Transverse colon (tissue), 4 donors: ENCODE measurements at regions not wholly inside any gene's neighbourhood (a gene's known extent, or its start where the extent isn't known, plus 50 kb on each side); places are given as distances from the start of the nearest gene placed in this dataset.

Experiments used
- DNase-seq: peaks from one replicate; pipeline ENCODE4 v3.0.0-alpha.2; 2019
- H3K27ac ChIP-seq, 4 donors: fragments of 200-600 bp; sonication (generic); 2 replicates each; pipeline ENCODE4 v1.5.1; 2016 to 2018; ENCODE audit warnings: inconsistent platforms in 4 of 4
- H3K27me3 ChIP-seq: fragments of 200-600 bp; sonication (generic); 2 replicates; pipeline ENCODE4 v1.5.1; 2017; ENCODE audit warnings: inconsistent platforms
- H3K36me3 ChIP-seq, 4 donors: fragments of 200-600 bp; sonication (generic); 2 replicates each; pipeline ENCODE4 v1.5.1; 2017 to 2019; ENCODE audit warnings: inconsistent platforms in 4 of 4
- H3K4me1 ChIP-seq, 4 donors: fragments of 200-600 bp; sonication (generic); 2 replicates each; pipeline ENCODE4 v1.5.1; 2017 to 2020; ENCODE audit warnings: inconsistent platforms in 4 of 4
- H3K4me3 ChIP-seq, 4 donors: fragments of 200-600 bp; sonication (generic); 1 replicate in 1 of 4; 2 replicates in 3 of 4; pipeline versions ENCODE4 v1.5.1 to v1.6.1; 2017 to 2019; ENCODE audit warnings: inconsistent platforms in 4 of 4
- H3K9me3 ChIP-seq, 2 donors: fragments of 200-600 bp; sonication (generic); 2 replicates each; pipeline ENCODE4 v1.5.1; 2017 to 2019; ENCODE audit warnings: inconsistent platforms in 2 of 2
- CTCF ChIP-seq, 5 experiments: fragments of 200-600 bp in 3 of 5; fragments of 450-650 bp in 2 of 5; sonication (generic) in 3 of 5; IDR thresholded peaks; 1 replicate in 2 of 5; 2 replicates in 3 of 5; pipeline ENCODE4 v1.5.1; 2016 to 2017; ENCODE audit warnings: antibody characterized with exemption in 5 of 5, inconsistent platforms in 3 of 5, mild to moderate bottlenecking in 2 of 5, moderate library complexity in 1 of 5
- EP300 ChIP-seq: sonication (generic); formaldehyde crosslinking; IDR thresholded peaks from one replicate; pipeline ENCODE4 v1.6.1; 2017; ENCODE audit warnings: antibody characterized with exemption, low read depth
- POLR2A ChIP-seq: fragments of 450-650 bp; IDR thresholded peaks from one replicate; pipeline ENCODE4 v1.6.1; 2016; ENCODE audit warnings: antibody characterized with exemption, mild to moderate bottlenecking, moderate library complexity
- POLR2AphosphoS5 ChIP-seq, 3 donors: sonication (generic); formaldehyde crosslinking; IDR thresholded peaks; one replicate each; pipeline ENCODE4 v1.6.1; 2016; ENCODE audit warnings: antibody characterized with exemption in 3 of 3
- WGBS, 2 donors: methylation state at CpG; one replicate each; pipeline ENCODE4 v1.1.5; 2018; ENCODE audit warnings: low coverage in 1 of 2; 5-methylcytosine and 5-hydroxymethylcytosine counted together
- in situ Hi-C, 4 donors: fragments of 200-750 bp; cut with MboI; loops; one replicate each; pipeline versions ENCODE4 v1.15.0 to v1.15.1; 2017; ENCODE audit warnings: low sequenced_read_pairs in 3 of 4, low pct_ligation_motif_present in 1 of 4, low pct_unique_long_range_greater_than_20kb in 1 of 4
- intact Hi-C: fragments of 100-400 bp; cut with DNase I; formaldehyde crosslinking; loops from one replicate; pipeline ENCODE4 v1.15.1; 2023; ENCODE audit warnings: low total_unique reads

GRCh38 chr12:5195691-5196090, 152.0 kb downstream of the KCNA5 start:
- Histone ChIP-seq H3K4me3 (no peak overlapping the region), H3K27ac (no peak overlapping the region), H3K4me1 (no peaks in the 10 kb centered on the region), H3K9me3 (no peaks in the 10 kb centered on the region), H3K27me3 (no peaks in the 10 kb centered on the region), H3K36me3 (no peaks in the 10 kb centered on the region)
- 73% methylated on average over 3 of the region's 3 CpGs; no CpG with 5 or more reads in 1 of the 2 donors for WGBS, 2 donors
- intact Hi-C loops: no loop called here
- in situ Hi-C loops: loop anchor here in 3 of 4 donors (10.0 to 25.0 kb wide), 2 partner anchors 239 to 242 kb away; partner anchors contain the start of gene NTF3 (in 3 of the 3)
- DNase-seq: no peak
- TF ChIP-seq CTCF (IDR thresholded peaks at IDR 0.05) (no peak), EP300 (no peak), POLR2A (no peak)

- Histone ChIP-seq H3K4me1 (no peaks in the 10 kb centered on the region), H3K36me3 (no peaks in the 10 kb centered on the region), H3K9me3 (no peaks in the 10 kb centered on the region), H3K27me3 (no peaks in the 10 kb centered on the region), H3K27ac (no peak overlapping the region), H3K4me3 (no peak overlapping the region)
- TF ChIP-seq EP300: no peak
- no peak for TF ChIP-seq POLR2AphosphoS5 (IDR thresholded peaks at IDR 0.05)
- DNase-seq: no peak
- in situ Hi-C loops: loop anchor here in 3 of 4 donors (10.0 to 25.0 kb wide), 2 partner anchors 238 to 240 kb away; partner anchors contain the start of gene NTF3 (in 3 of the 3)
- WGBS, 2 donors: 56 to 63% methylated on average over 1 of the region's 1 CpG
- intact Hi-C loops: no loop called here
These were observed 153.5 kb downstream of the KCNA5 start for GRCh38 chr12:5197131-5197530.

GRCh38 chr12:5197656-5198055, 154.0 kb downstream of the KCNA5 start:
- no peak for DNase-seq
- intact Hi-C loops (no loop called here), in situ Hi-C loops (loop anchor here in 3 of 4 donors (10.0 to 25.0 kb wide), 2 partner anchors 237 to 240 kb away; partner anchors contain the start of gene NTF3 (in 3 of the 3))
- TF ChIP-seq CTCF (IDR thresholded peaks at IDR 0.05): no peak
- H3K4me3 ChIP-seq: no peak overlapping the region
- WGBS, 2 donors: 69 to 78% methylated on average over 2 of the region's 2 CpGs
- H3K36me3 ChIP-seq: no peaks in the 10 kb centered on the region
- H3K27ac ChIP-seq: no peak overlapping the region
- H3K9me3 ChIP-seq: no peaks in the 10 kb centered on the region
- H3K4me1 ChIP-seq: no peaks in the 10 kb centered on the region
- H3K27me3 ChIP-seq: no peaks in the 10 kb centered on the region

- H3K4me3 ChIP-seq: no peak overlapping the region
- in situ Hi-C loops: loop anchor here in 1 of 4 donors (25.0 kb wide), 1 partner anchor 587 kb away; no protein-coding TSS in a partner anchor
- TF ChIP-seq EP300: no peak
- TF ChIP-seq CTCF (IDR thresholded peaks at IDR 0.05): peak; percentile 56 to 68 (median 66)
- 21 to 27% methylated on average over 7 to 14 of the region's 14 CpGs for WGBS, 2 donors
- no peak overlapping the region for H3K27ac ChIP-seq
- no peaks in the 10 kb centered on the region for H3K27me3 ChIP-seq
- DNase-seq: peak; percentile 46
- H3K36me3 ChIP-seq: no peaks in the 10 kb centered on the region
- no peaks in the 10 kb centered on the region for H3K4me1 ChIP-seq
- intact Hi-C loops: no loop called here
- H3K9me3 ChIP-seq: no peaks in the 10 kb centered on the region
These were observed 156.8 kb downstream of the KCNA5 start for GRCh38 chr12:5200278-5201087.
